Femur (tissue), 1 donor: ENCODE measurements at regions not wholly inside any gene's neighbourhood (a gene's known extent, or its start where the extent isn't known, plus 50 kb on each side); places are given as distances from the start of the nearest gene placed in this dataset.

Experiments used
- DNase-seq: peaks from one replicate; pipeline ENCODE4 v3.0.0-alpha.2; 2017

GRCh38 chr14:97312910-97313309 lies 515.7 kb downstream of the VRK1 start:
- no peak for DNase-seq

GRCh38 chr14:97315790-97316189 lies 518.6 kb downstream of the VRK1 start:
- no peak for DNase-seq

GRCh38 chr14:97318380-97318779 lies 521.2 kb downstream of the VRK1 start:
- no peak for DNase-seq

GRCh38 chr14:97319691-97320090 lies 522.5 kb downstream of the VRK1 start:
- DNase-seq, result no peak

GRCh38 chr14:97328743-97329142 lies 531.6 kb downstream of the VRK1 start:
- no peak for DNase-seq

- DNase-seq, result no peak
Measured at GRCh38 chr14:97329701-97330100, 532.5 kb downstream of the VRK1 start.

- no peak for DNase-seq
Measured at GRCh38 chr14:97331058-97331457, 533.9 kb downstream of the VRK1 start.

- no peak for DNase-seq
Measured at GRCh38 chr14:97331526-97331925, 534.3 kb downstream of the VRK1 start.

GRCh38 chr14:97336179-97336578 lies 539.0 kb downstream of the VRK1 start:
- DNase-seq, result no peak

- no peak for DNase-seq
Measured at GRCh38 chr14:97336816-97337215, 539.6 kb downstream of the VRK1 start.

GRCh38 chr14:97337267-97337666 lies 540.1 kb downstream of the VRK1 start:
- no peak for DNase-seq

- DNase-seq, result no peak
Measured at GRCh38 chr14:97337670-97338069, 540.5 kb downstream of the VRK1 start.

GRCh38 chr14:97344666-97345065 lies 547.5 kb downstream of the VRK1 start:
- no peak for DNase-seq

- DNase-seq, result no peak
Measured at GRCh38 chr14:97346675-97347074, 549.5 kb downstream of the VRK1 start.

- DNase-seq, result no peak
Measured at GRCh38 chr14:97349463-97349862, 552.3 kb downstream of the VRK1 start.

- DNase-seq, result no peak
Measured at GRCh38 chr14:97349946-97350345, 552.8 kb downstream of the VRK1 start.

GRCh38 chr14:97350415-97350814 lies 553.2 kb downstream of the VRK1 start:
- no peak for DNase-seq

- no peak for DNase-seq
Measured at GRCh38 chr14:97350894-97351731, 553.9 kb downstream of the VRK1 start.

GRCh38 chr14:97353102-97353501 lies 555.9 kb downstream of the VRK1 start:
- no peak for DNase-seq

- DNase-seq, result no peak
Measured at GRCh38 chr14:97354119-97354722, 557.0 kb downstream of the VRK1 start.

GRCh38 chr14:97359341-97359740 lies 562.2 kb downstream of the VRK1 start:
- no peak for DNase-seq

- no peak for DNase-seq
Measured at GRCh38 chr14:97361181-97361580, 564.0 kb downstream of the VRK1 start.

GRCh38 chr14:97361958-97362357 lies 564.8 kb downstream of the VRK1 start:
- no peak for DNase-seq

GRCh38 chr14:97366400-97366799 lies 569.2 kb downstream of the VRK1 start:
- DNase-seq, result no peak

GRCh38 chr14:97367278-97367677 lies 570.1 kb downstream of the VRK1 start:
- DNase-seq, result no peak
